B cell (primary cell): ENCODE measurements at regions not wholly inside any gene's neighbourhood (a gene's known extent, or its start where the extent isn't known, plus 50 kb on each side); places are given as distances from the start of the nearest gene placed in this dataset.
"Not testable (repeated sequence)": the region's sequence is repeated elsewhere in the genome, so short reads cannot be mapped to it uniquely, and the experiment has no call there.

Experiments used
- ATAC-seq: fragments of 200-7000 bp; cut with Tn5 transposase; one replicate; pipeline ENCODE4 v1.10.0; 2021; ENCODE audit warnings: low read depth, mild to moderate bottlenecking, moderate number of reproducible peaks, moderate library complexity
- CTCF ChIA-PET: fragments of 350-600 bp; sonication (Branson Sonifier 250); formaldehyde crosslinking; loops from one replicate; lab custom pipeline; 2021; ENCODE audit warnings: antibody characterized with exemption, inconsistent platforms; lab: Charles Lee
- POLR2A ChIA-PET: fragments of 350-600 bp; sonication (Branson Sonifier 250); formaldehyde crosslinking; loops from one replicate; lab custom pipeline; 2021; ENCODE audit warnings: antibody characterized with exemption; lab: Charles Lee
- DNase-seq: peaks from one replicate; pipeline ENCODE4 v3.0.0; 2013
- H2AFZ ChIP-seq: 2 replicates; pipeline ENCODE4 v1.6.1; 2012; ENCODE audit warnings: mild to moderate bottlenecking, low read depth, low read length; ENCODE audit not compliant: insufficient read depth, poor library complexity, severe bottlenecking
- H3K27ac ChIP-seq, 2 donors: 1 replicate in 1 of 2; 2 replicates in 1 of 2; pipeline ENCODE4 v1.5.1; 2012 to 2013; ENCODE audit warnings: low read length in 2 of 2, mild to moderate bottlenecking in 2 of 2, moderate library complexity in 1 of 2
- H3K27me3 ChIP-seq, 4 experiments: fragments of 200-600 bp in 1 of 4; sonication (generic) in 1 of 4; replicated peaks in 1 of 4; 1 replicate in 2 of 4; 2 replicates in 2 of 4; pipeline versions ENCODE4 v1.6.1 to v1.7.0; 2013 to 2016; ENCODE audit warnings: low read length in 3 of 4, mild to moderate bottlenecking in 2 of 4, mixed read lengths in 1 of 4, moderate library complexity in 1 of 4; ENCODE audit not compliant: insufficient read depth in 4 of 4, control insufficient read depth in 3 of 4; ENCODE audit errors: control extremely low read depth in 1 of 4
- H3K36me3 ChIP-seq, 2 experiments: replicated peaks in 1 of 2; 1 replicate in 1 of 2; 2 replicates in 1 of 2; pipeline versions ENCODE4 v1.6.1 to v1.7.1; 2013; ENCODE audit warnings: low read length in 1 of 2; ENCODE audit not compliant: insufficient read depth in 2 of 2, control insufficient read depth in 1 of 2; ENCODE audit errors: control extremely low read depth in 1 of 2, extremely low read depth in 1 of 2
- H3K4me1 ChIP-seq, 2 donors: fragments of 200-600 bp in 1 of 2; sonication (generic) in 1 of 2; 1 replicate in 1 of 2; 2 replicates in 1 of 2; pipeline versions ENCODE4 v1.5.1 to v1.6.1; 2013 to 2017; ENCODE audit warnings: low read length in 2 of 2; ENCODE audit not compliant: control insufficient read depth in 2 of 2, insufficient read depth in 2 of 2
- H3K4me2 ChIP-seq: replicated peaks from 2 replicates; pipeline ENCODE3; 2012; ENCODE audit warnings: mild to moderate bottlenecking, low read depth, low read length; ENCODE audit not compliant: poor library complexity, severe bottlenecking
- H3K4me3 ChIP-seq, 5 experiments: fragments of 200-600 bp in 1 of 5; sonication (generic) in 1 of 5; 1 replicate in 3 of 5; 2 replicates in 2 of 5; pipeline versions ENCODE4 v1.5.1 to v1.7.0; 2011 to 2016; ENCODE audit warnings: low read length in 4 of 5, mild to moderate bottlenecking in 4 of 5, low read depth in 2 of 5, control low read depth in 1 of 5, moderate library complexity in 1 of 5; ENCODE audit not compliant: insufficient read depth in 1 of 5; ENCODE audit errors: control extremely low read depth in 1 of 5, extremely low read depth in 1 of 5
- H3K79me2 ChIP-seq: fragments of 200-600 bp; sonication (generic); one replicate; pipeline ENCODE4 v1.6.0; 2016; ENCODE audit warnings: low read length; ENCODE audit not compliant: control insufficient read depth, insufficient read depth
- H3K9ac ChIP-seq: fragments of 200-600 bp; sonication (generic); 2 replicates; pipeline ENCODE4 v1.6.1; 2017; ENCODE audit warnings: mild to moderate bottlenecking, low read length, moderate library complexity
- H3K9me3 ChIP-seq, 3 donors: one replicate each; pipeline versions ENCODE4 v1.6.1 to v1.7.1; 2013; ENCODE audit warnings: low read length in 2 of 3; ENCODE audit not compliant: control insufficient read depth in 2 of 3, insufficient read depth in 1 of 3; ENCODE audit errors: control extremely low read depth in 1 of 3
- H4K20me1 ChIP-seq: 2 replicates; pipeline ENCODE4 v1.6.0; 2012; ENCODE audit warnings: mild to moderate bottlenecking, low read length; ENCODE audit not compliant: insufficient read depth, control insufficient read depth, poor library complexity, severe bottlenecking
- H3K27ac Mint-ChIP-seq: one replicate; pipeline ENCODE4 v1.8.0; 2021; ENCODE audit warnings: mixed read lengths
- H3K27me3 Mint-ChIP-seq: one replicate; pipeline ENCODE4 v1.8.0; 2021; ENCODE audit warnings: mixed read lengths
- H3K4me1 Mint-ChIP-seq: one replicate; pipeline ENCODE4 v1.8.0; 2021; ENCODE audit warnings: mixed read lengths
- H3K4me3 Mint-ChIP-seq: one replicate; pipeline ENCODE4 v1.8.0; 2021; ENCODE audit warnings: mixed read lengths
- H3K9me3 Mint-ChIP-seq: one replicate; pipeline ENCODE4 v1.8.0; 2022; ENCODE audit warnings: mixed read lengths; ENCODE audit not compliant: insufficient read depth
- CTCF ChIP-seq: fragments of 200-600 bp; IDR thresholded peaks from one replicate; pipeline ENCODE4 v1.8.0; 2022; ENCODE audit warnings: antibody characterized with exemption, mild to moderate bottlenecking
- EZH2 ChIP-seq: IDR thresholded peaks from 2 replicates; pipeline ENCODE4 v1.6.1; 2012; ENCODE audit warnings: borderline replicate concordance, low read depth, mild to moderate bottlenecking, moderate library complexity, low read length; ENCODE audit not compliant: insufficient read depth, poor library complexity, severe bottlenecking
- WGBS: methylation state at CpG from one replicate; pipeline ENCODE4 v1.1.5; 2013; ENCODE audit warnings: missing lambda C conversion rate; ENCODE audit not compliant: insufficient coverage; 5-methylcytosine and 5-hydroxymethylcytosine counted together
- intact Hi-C: fragments of 100-400 bp; cut with micrococcal nuclease; formaldehyde crosslinking; loops from one replicate; pipeline ENCODE4 v1.10.0; 2022

DNA sequence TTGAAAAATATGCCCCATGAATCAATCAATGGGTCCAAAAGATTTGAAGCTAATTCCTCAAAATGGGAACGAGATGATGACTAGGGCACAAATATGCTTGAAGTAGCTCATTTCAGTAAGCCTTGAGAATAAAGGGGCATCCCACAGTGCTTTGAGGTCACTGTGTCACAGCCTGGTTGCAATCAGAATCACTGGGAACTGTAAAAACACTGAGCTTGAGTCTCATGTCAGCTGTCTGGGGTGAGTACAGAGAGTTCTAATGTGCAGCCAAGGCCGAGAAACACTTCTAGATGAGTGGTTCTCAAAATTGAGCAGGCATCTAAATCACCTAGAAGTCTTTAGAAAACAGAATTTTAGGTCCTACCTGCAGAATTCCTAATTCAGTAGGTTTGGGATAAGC is 120.5 kb upstream of the EGFL6 start:
- Histone ChIP-seq H4K20me1 (no peaks in the 10 kb centered on the region), H3K4me3 (no peak overlapping the region), H3K79me2 (no peaks in the 10 kb centered on the region), H2AFZ (no peak overlapping the region), H3K27ac (no peak overlapping the region), H3K9me3 (no peaks in the 10 kb centered on the region), H3K4me2 (no peak overlapping the region), H3K9ac (no peak overlapping the region), H3K4me1 (no peaks in the 10 kb centered on the region), H3K36me3 (no peaks in the 10 kb centered on the region), H3K27me3 (no peaks in the 10 kb centered on the region)
- intact Hi-C loops, result no loop called here
- Mint-ChIP-seq H3K4me1 (peaks cover 3% of the 10 kb centered on the region), H3K27me3 (no peaks in the 10 kb centered on the region), H3K9me3 (no peaks in the 10 kb centered on the region), H3K4me3 (no peak overlapping the region), H3K27ac (no peak overlapping the region)
- WGBS, result no CpG with 5 or more reads among the region's 2 CpGs
- ChIA-PET POLR2A (no interaction called here), CTCF (interaction anchor here (1.1 kb wide), 1 partner anchor 36 kb away, joined by 3 read pairs; no protein-coding TSS in a partner anchor)
- ATAC-seq (no peak), DNase-seq (no peak)
- TF ChIP-seq CTCF, result no peak
- TF ChIP-seq EZH2, result no peak

GRCh38 chrX:13441608-13442007 is 121.8 kb upstream of the ATXN3L start:
- POLR2A ChIA-PET, H3K27me3 Mint-ChIP-seq, H3K4me2 ChIP-seq, CTCF ChIA-PET, H3K27ac ChIP-seq, H3K4me3 ChIP-seq, H3K27ac Mint-ChIP-seq, H3K4me3 Mint-ChIP-seq, H3K79me2 ChIP-seq, H3K27me3 ChIP-seq, H3K9me3 Mint-ChIP-seq, intact Hi-C loops, H3K36me3 ChIP-seq, H4K20me1 ChIP-seq, H3K9ac ChIP-seq, H3K9me3 ChIP-seq: not testable (repeated sequence)
- peaks cover 22 to 23% of the 10 kb centered on the region in 2 donors for H3K4me1 ChIP-seq
- H2AFZ ChIP-seq, result peak overlapping the region; percentile 12
- H3K4me1 Mint-ChIP-seq, result peaks cover 39% of the 10 kb centered on the region
- ATAC-seq, result peak; percentile 56
- no CpG with 5 or more reads among the region's 5 CpGs for WGBS
- DNase-seq, result peak; percentile 19
